ENCODE measurements at regions not wholly inside any gene's neighbourhood (a gene's known extent, or its start where the extent isn't known, plus 50 kb on each side); places are given as distances from the start of the nearest gene placed in this dataset.

GRCh38 chr13:24099490-24099889 is 61.0 kb upstream of the SPATA13 start:
- intact Hi-C loops (cut with micrococcal nuclease): no loop called here
- ChIA-PET POLR2A (no interaction called here), CTCF (no interaction called here)
- no peak overlapping the region for H3K4me3 Mint-ChIP-seq (ENCODE audit: unreplicated experiment)
- H3K27me3 Mint-ChIP-seq (ENCODE audit: insufficient read depth, unreplicated experiment): peaks cover 19% of the 10 kb centered on the region
- no peaks in the 10 kb centered on the region for H3K9me3 Mint-ChIP-seq (ENCODE audit: unreplicated experiment)
- no peak overlapping the region for H3K27ac Mint-ChIP-seq (ENCODE audit: low read depth, unreplicated experiment)
- BruUV-seq (replicated peaks): no TSS peak
- H3K36me3 Mint-ChIP-seq (ENCODE audit: insufficient read depth, unreplicated experiment): no peaks in the 10 kb centered on the region
- peaks cover 8% of the 10 kb centered on the region for H3K4me1 Mint-ChIP-seq (ENCODE audit: insufficient read depth, unreplicated experiment)
- no peak for TF ChIP-seq CTCF (IDR thresholded peaks at IDR 0.05; ENCODE audit: unreplicated experiment)
- no peak for DNase-seq (ENCODE audit: unreplicated experiment)

DNA sequence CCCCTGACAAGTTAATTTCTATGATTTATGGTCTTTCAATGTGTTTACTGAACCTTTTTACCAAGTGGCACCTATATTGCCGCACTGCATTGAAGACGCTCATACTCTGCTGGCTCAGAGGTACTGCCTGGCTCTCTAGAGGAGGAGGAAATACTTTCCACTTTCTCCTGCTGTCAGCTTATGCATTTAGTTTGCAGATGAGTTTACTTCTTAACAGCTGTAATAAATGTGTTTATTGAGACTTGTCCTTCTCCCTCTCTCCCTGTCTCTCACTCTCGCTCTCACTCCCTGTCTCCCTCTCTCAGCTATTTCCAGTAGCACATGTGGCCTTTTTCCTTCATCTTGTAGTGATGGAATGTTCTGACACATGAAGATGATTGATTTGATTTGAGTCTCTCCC is 60.3 kb upstream of the SPATA13 start:
- Mint-ChIP-seq H3K4me1 (ENCODE audit: insufficient read depth, unreplicated experiment) (peaks cover 8% of the 10 kb centered on the region), H3K27ac (ENCODE audit: low read depth, unreplicated experiment) (no peak overlapping the region), H3K36me3 (ENCODE audit: insufficient read depth, unreplicated experiment) (no peaks in the 10 kb centered on the region), H3K27me3 (ENCODE audit: insufficient read depth, unreplicated experiment) (peaks cover 19% of the 10 kb centered on the region), H3K9me3 (ENCODE audit: unreplicated experiment) (no peaks in the 10 kb centered on the region), H3K4me3 (ENCODE audit: unreplicated experiment) (no peak overlapping the region)
- intact Hi-C loops (cut with micrococcal nuclease): no loop called here
- ChIA-PET CTCF (interaction anchor here (0.5 to 1.1 kb wide), 3 partner anchors 131 to 731 kb away, joined by 3 read pairs; no protein-coding TSS in a partner anchor), POLR2A (no interaction called here)
- DNase-seq (ENCODE audit: unreplicated experiment): no peak
- no peak for TF ChIP-seq CTCF (IDR thresholded peaks at IDR 0.05; ENCODE audit: unreplicated experiment)
- BruUV-seq (replicated peaks): no TSS peak

DNA sequence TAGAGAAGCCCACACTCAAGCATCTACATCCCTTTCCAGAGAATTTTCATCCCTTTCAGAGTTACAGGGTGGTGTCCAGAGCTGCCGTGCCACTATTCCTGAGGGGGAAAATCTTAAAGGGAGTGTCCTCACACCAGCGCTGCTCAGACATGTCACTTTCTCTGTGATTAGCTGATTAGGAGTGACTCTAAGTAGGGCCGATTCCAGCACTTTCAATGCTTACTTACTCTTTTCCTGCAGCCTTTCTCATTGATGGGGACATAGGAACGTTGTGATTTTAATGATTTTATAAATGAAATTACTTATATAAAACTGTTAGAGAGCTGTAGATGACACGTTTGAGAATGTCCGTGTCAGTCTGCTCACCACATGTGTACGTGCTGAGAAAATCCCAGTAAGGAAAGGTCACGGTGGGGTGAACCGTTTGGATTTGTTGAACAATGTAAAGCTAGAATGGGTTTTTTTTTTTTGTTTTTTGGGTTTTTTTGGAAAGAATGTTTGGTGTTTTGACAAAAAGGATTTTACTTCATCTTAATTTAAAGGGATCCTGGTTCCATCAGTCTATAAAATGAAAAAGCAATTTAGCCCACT is 56.6 kb upstream of the SPATA13 start:
- Mint-ChIP-seq H3K9me3 (ENCODE audit: unreplicated experiment) (no peaks in the 10 kb centered on the region), H3K36me3 (ENCODE audit: insufficient read depth, unreplicated experiment) (no peaks in the 10 kb centered on the region), H3K27ac (ENCODE audit: low read depth, unreplicated experiment) (no peak overlapping the region), H3K4me1 (ENCODE audit: insufficient read depth, unreplicated experiment) (no peaks in the 10 kb centered on the region), H3K27me3 (ENCODE audit: insufficient read depth, unreplicated experiment) (peaks cover 19% of the 10 kb centered on the region), H3K4me3 (ENCODE audit: unreplicated experiment) (no peak overlapping the region)
- no peak for TF ChIP-seq CTCF (IDR thresholded peaks at IDR 0.05; ENCODE audit: unreplicated experiment)
- CTCF ChIA-PET: no interaction called here
- intact Hi-C loops (cut with micrococcal nuclease): no loop called here
- no TSS peak for BruUV-seq (replicated peaks)
- POLR2A ChIA-PET: interaction anchor here (0.6 to 2.1 kb wide), 3 partner anchors 10 to 56 kb away, joined by 3 to 6 read pairs (median 3); partner anchors contain the start of gene SPATA13
- DNase-seq (ENCODE audit: unreplicated experiment): no peak

- Mint-ChIP-seq H3K27me3 (ENCODE audit: insufficient read depth, unreplicated experiment) (peaks cover 19% of the 10 kb centered on the region), H3K4me3 (ENCODE audit: unreplicated experiment) (no peak overlapping the region), H3K4me1 (ENCODE audit: insufficient read depth, unreplicated experiment) (no peaks in the 10 kb centered on the region), H3K9me3 (ENCODE audit: unreplicated experiment) (no peaks in the 10 kb centered on the region), H3K27ac (ENCODE audit: low read depth, unreplicated experiment) (no peak overlapping the region), H3K36me3 (ENCODE audit: insufficient read depth, unreplicated experiment) (no peaks in the 10 kb centered on the region)
- CTCF ChIA-PET: interaction anchor here (2.3 kb wide), 1 partner anchor 124 kb away, joined by 5 read pairs; no protein-coding TSS in a partner anchor
- BruUV-seq (replicated peaks): no TSS peak
- no peak for TF ChIP-seq CTCF (IDR thresholded peaks at IDR 0.05; ENCODE audit: unreplicated experiment)
- intact Hi-C loops (cut with micrococcal nuclease): no loop called here
- DNase-seq (ENCODE audit: unreplicated experiment): no peak
- POLR2A ChIA-PET: interaction anchor here (0.6 to 2.1 kb wide), 3 partner anchors 9 to 11 kb away, joined by 3 to 6 read pairs (median 3); no protein-coding TSS in a partner anchor
Observed at GRCh38 chr13:24104723-24105122, 55.8 kb upstream of the SPATA13 start.

Measured in MCF 10A (cell line).